Keratinocyte (primary cell): ENCODE measurements at regions not wholly inside any gene's neighbourhood (a gene's known extent, or its start where the extent isn't known, plus 50 kb on each side); places are given as distances from the start of the nearest gene placed in this dataset.

Experiments
- DNase-seq: peaks from one replicate; pipeline ENCODE4 v3.0.0-alpha.2; 2011; ENCODE audit warnings: low read depth, missing footprints, low spot score
- FAIRE-seq: peaks from 2 replicates; lab custom pipeline; 2011; peaks lifted over from hg19 to GRCh38; lab: Jason Lieb, UNC
- H2AFZ ChIP-seq: 2 replicates; pipeline ENCODE4 v1.6.0; 2012; ENCODE audit warnings: low read length, control low read depth, inconsistent platforms; ENCODE audit not compliant: control insufficient read depth
- H3K27ac ChIP-seq: 2 replicates; pipeline ENCODE4 v1.5.1; 2011; ENCODE audit warnings: low read length; ENCODE audit not compliant: control insufficient read depth, insufficient read depth
- H3K27me3 ChIP-seq: 3 replicates; pipeline ENCODE4 v1.6.0; 2011; ENCODE audit warnings: low read length; ENCODE audit not compliant: control insufficient read depth, insufficient read depth; ENCODE audit errors: extremely low read depth
- H3K36me3 ChIP-seq, 2 experiments: 2 replicates in 1 of 2; 3 replicates in 1 of 2; pipeline ENCODE4 v1.5.1; 2011; ENCODE audit warnings: low read length in 2 of 2, mild to moderate bottlenecking in 1 of 2; ENCODE audit not compliant: control insufficient read depth in 2 of 2, insufficient read depth in 2 of 2; ENCODE audit errors: extremely low read depth in 1 of 2
- H3K4me1 ChIP-seq: 3 replicates; pipeline ENCODE4 v1.5.1; 2011; ENCODE audit warnings: low read length; ENCODE audit not compliant: control insufficient read depth, insufficient read depth; ENCODE audit errors: extremely low read depth
- H3K4me2 ChIP-seq: 3 replicates; pipeline ENCODE4 v1.6.0; 2011; ENCODE audit warnings: low read depth, low read length; ENCODE audit not compliant: control insufficient read depth, insufficient read depth; ENCODE audit errors: extremely low read depth
- H3K4me3 ChIP-seq, 3 experiments: fragments of 200-600 bp in 1 of 3; sonication (generic) in 1 of 3; 2 replicates in 2 of 3; 3 replicates in 1 of 3; pipeline ENCODE4 v1.5.1; 2011 to 2016; ENCODE audit warnings: low read length in 3 of 3, mild to moderate bottlenecking in 3 of 3, control low read depth in 2 of 3, inconsistent platforms in 1 of 3, low read depth in 1 of 3, mixed read lengths in 1 of 3, mixed run types in 1 of 3, moderate library complexity in 1 of 3; ENCODE audit not compliant: control insufficient read depth in 2 of 3, insufficient read depth in 2 of 3; ENCODE audit errors: extremely low read depth in 1 of 3
- H3K79me2 ChIP-seq: 2 replicates; pipeline ENCODE4 v1.6.0; 2012; ENCODE audit warnings: low read length; ENCODE audit not compliant: control insufficient read depth, insufficient read depth
- H3K9ac ChIP-seq: 3 replicates; pipeline ENCODE4 v1.6.0; 2011; ENCODE audit warnings: low read length; ENCODE audit not compliant: control insufficient read depth, insufficient read depth; ENCODE audit errors: extremely low read depth
- H3K9me1 ChIP-seq: 3 replicates; pipeline ENCODE4 v1.6.0; 2011; ENCODE audit warnings: low read length; ENCODE audit not compliant: control insufficient read depth, insufficient read depth; ENCODE audit errors: extremely low read depth
- H3K9me3 ChIP-seq: 2 replicates; pipeline ENCODE4 v1.5.1; 2012; ENCODE audit warnings: low read depth, low read length; ENCODE audit not compliant: control insufficient read depth
- H4K20me1 ChIP-seq: 3 replicates; pipeline ENCODE4 v1.6.0; 2011; ENCODE audit warnings: low read length; ENCODE audit not compliant: control insufficient read depth, insufficient read depth; ENCODE audit errors: extremely low read depth
- EZH2 ChIP-seq: IDR thresholded peaks from one replicate; pipeline ENCODE4 v1.6.1; 2012; ENCODE audit warnings: inconsistent platforms, mild to moderate bottlenecking, low read length, moderate library complexity
- dilution Hi-C: fragments of 300-500 bp; cut with MboI; formaldehyde crosslinking; loops from one replicate; pipeline ENCODE4 v1.7.0; 2020; ENCODE audit warnings: low sequenced_read_pairs; ENCODE audit not compliant: extremely low pct_ligation_motif_present
- TF ChIP-seq, protein P1 (sequence below), 3 experiments: IDR thresholded peaks in 1 of 3; conservative IDR thresholded peaks in 1 of 3; optimal IDR thresholded peaks in 1 of 3; 2 replicates in 2 of 3; 3 replicates in 1 of 3; pipeline versions ENCODE3 to v1.5.1; 2011; ENCODE audit warnings: low read length in 3 of 3, mild to moderate bottlenecking in 3 of 3, moderate library complexity in 2 of 3, control low read depth in 1 of 3, inconsistent platforms in 1 of 3; ENCODE audit not compliant: insufficient read depth in 2 of 3; ENCODE audit errors: extremely low read depth in 1 of 3

DNA sequence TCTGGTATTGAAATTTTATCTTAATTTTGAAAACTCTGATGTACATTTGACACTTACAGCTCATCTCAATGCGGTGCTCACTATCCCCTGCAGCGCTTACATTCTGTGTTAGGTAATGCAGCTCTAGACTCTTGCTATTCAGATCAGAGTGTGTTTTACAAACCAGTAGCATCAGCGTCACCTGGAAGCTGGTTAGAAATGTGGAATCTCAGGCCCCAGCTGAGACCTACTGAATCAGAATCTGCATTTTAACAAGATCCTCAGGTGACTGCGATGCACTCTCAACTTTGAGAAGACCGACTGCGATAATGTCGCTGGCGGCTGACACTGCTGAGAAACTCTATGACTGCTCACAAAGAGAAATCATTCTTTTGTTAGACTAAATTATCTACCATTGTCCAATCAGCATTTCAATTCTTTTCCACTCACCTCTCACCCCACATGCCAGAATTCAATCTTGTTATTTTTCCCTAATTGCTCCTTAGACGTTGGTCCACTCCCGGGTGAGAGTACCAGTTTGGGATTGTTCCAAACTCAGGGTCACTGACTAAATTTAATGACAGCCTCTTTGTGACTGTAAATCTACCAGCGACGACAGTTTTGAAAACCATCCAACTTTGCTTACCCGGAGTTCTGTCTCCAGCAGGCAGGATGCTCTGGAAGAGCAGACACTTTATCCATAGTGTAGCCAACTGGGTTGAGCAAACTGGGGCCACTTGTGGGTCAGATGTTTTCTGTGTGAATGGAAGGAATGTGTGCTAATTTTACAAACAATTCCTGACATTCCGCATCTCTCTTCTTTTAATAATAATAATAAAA lies 140.1 kb upstream of the BTBD3 start:
- Histone ChIP-seq H3K79me2 (no peaks in the 10 kb centered on the region), H3K4me3 (no peak overlapping the region), H3K4me2 (no peak overlapping the region), H3K9me3 (no peaks in the 10 kb centered on the region), H3K36me3 (no peaks in the 10 kb centered on the region), H3K27me3 (no peaks in the 10 kb centered on the region), H3K9me1 (no peaks in the 10 kb centered on the region), H4K20me1 (no peaks in the 10 kb centered on the region), H3K4me1 (no peaks in the 10 kb centered on the region), H3K27ac (no peak overlapping the region), H2AFZ (no peak overlapping the region), H3K9ac (no peak overlapping the region)
- FAIRE-seq (no peak), DNase-seq (no peak)
- TF ChIP-seq EZH2: no peak
- TF ChIP-seq, protein P1, sequence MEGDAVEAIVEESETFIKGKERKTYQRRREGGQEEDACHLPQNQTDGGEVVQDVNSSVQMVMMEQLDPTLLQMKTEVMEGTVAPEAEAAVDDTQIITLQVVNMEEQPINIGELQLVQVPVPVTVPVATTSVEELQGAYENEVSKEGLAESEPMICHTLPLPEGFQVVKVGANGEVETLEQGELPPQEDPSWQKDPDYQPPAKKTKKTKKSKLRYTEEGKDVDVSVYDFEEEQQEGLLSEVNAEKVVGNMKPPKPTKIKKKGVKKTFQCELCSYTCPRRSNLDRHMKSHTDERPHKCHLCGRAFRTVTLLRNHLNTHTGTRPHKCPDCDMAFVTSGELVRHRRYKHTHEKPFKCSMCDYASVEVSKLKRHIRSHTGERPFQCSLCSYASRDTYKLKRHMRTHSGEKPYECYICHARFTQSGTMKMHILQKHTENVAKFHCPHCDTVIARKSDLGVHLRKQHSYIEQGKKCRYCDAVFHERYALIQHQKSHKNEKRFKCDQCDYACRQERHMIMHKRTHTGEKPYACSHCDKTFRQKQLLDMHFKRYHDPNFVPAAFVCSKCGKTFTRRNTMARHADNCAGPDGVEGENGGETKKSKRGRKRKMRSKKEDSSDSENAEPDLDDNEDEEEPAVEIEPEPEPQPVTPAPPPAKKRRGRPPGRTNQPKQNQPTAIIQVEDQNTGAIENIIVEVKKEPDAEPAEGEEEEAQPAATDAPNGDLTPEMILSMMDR (optimal IDR thresholded peaks at IDR 0.05 in 1 of 3, IDR thresholded peaks at IDR 0.05 in 1 of 3, conservative IDR thresholded peaks at IDR 0.05 in 1 of 3; ENCODE audit: extremely low read depth in 1 of 3, insufficient read depth in 2 of 3, low read length in 3 of 3): no peak
- dilution Hi-C loops: no loop called here

DNA sequence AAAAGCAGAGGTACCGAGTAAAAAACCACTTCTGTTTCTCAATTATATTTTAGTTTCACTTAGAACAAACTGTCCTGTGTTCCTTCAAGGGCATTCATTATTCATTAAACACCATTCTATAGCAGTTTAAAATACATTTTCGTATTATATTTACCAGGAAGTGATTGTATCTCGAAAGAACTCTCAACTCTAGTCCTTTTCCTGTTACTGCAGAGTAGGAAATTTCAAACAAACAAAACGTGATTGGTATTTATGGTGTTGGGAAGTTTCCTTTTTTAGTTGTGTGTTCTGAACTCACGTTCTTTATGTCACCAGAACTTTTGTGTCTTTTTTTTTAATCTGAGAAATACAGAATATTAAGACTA lies 139.5 kb upstream of the BTBD3 start:
- Histone ChIP-seq H4K20me1 (no peaks in the 10 kb centered on the region), H3K4me3 (no peak overlapping the region), H3K79me2 (no peaks in the 10 kb centered on the region), H3K4me1 (no peaks in the 10 kb centered on the region), H3K9me1 (no peaks in the 10 kb centered on the region), H3K4me2 (no peak overlapping the region), H3K27ac (no peak overlapping the region), H3K27me3 (no peaks in the 10 kb centered on the region), H3K9me3 (no peaks in the 10 kb centered on the region), H2AFZ (no peak overlapping the region), H3K9ac (no peak overlapping the region), H3K36me3 (no peaks in the 10 kb centered on the region)
- TF ChIP-seq, protein P1 (optimal IDR thresholded peaks at IDR 0.05 in 1 of 3, IDR thresholded peaks at IDR 0.05 in 1 of 3, conservative IDR thresholded peaks at IDR 0.05 in 1 of 3; ENCODE audit: extremely low read depth in 1 of 3, insufficient read depth in 2 of 3, low read length in 3 of 3): no peak
- TF ChIP-seq EZH2: no peak
- dilution Hi-C loops: no loop called here
- FAIRE-seq (no peak), DNase-seq (no peak)
